ENCODE measurements at regions not wholly inside any gene's neighbourhood (a gene's known extent, or its start where the extent isn't known, plus 50 kb on each side); places are given as distances from the start of the nearest gene placed in this dataset.

- in situ Hi-C loops (cut with HindIII; ENCODE audit: low pct_ligation_motif_present, low sequenced_read_pairs) = no loop called here
- H3K27me3 ChIP-seq (replicated peaks) = no peaks in the 10 kb centered on the region
- H3K4me3 ChIP-seq (ENCODE audit: low read depth, low read length) = no peak overlapping the region
- H3K27ac ChIP-seq = no peak overlapping the region
- TF ChIP-seq, protein P1, sequence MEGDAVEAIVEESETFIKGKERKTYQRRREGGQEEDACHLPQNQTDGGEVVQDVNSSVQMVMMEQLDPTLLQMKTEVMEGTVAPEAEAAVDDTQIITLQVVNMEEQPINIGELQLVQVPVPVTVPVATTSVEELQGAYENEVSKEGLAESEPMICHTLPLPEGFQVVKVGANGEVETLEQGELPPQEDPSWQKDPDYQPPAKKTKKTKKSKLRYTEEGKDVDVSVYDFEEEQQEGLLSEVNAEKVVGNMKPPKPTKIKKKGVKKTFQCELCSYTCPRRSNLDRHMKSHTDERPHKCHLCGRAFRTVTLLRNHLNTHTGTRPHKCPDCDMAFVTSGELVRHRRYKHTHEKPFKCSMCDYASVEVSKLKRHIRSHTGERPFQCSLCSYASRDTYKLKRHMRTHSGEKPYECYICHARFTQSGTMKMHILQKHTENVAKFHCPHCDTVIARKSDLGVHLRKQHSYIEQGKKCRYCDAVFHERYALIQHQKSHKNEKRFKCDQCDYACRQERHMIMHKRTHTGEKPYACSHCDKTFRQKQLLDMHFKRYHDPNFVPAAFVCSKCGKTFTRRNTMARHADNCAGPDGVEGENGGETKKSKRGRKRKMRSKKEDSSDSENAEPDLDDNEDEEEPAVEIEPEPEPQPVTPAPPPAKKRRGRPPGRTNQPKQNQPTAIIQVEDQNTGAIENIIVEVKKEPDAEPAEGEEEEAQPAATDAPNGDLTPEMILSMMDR (IDR thresholded peaks at IDR 0.05; ENCODE audit: low read depth, low read length, missing control alignments) = no peak
- DNase-seq = no peak
- no peaks in the 10 kb centered on the region for H3K36me3 ChIP-seq (replicated peaks)
Observed at GRCh38 chr2:104788742-104789455, 65.0 kb upstream of the POU3F3 start.

- Histone ChIP-seq H3K4me3 (ENCODE audit: low read depth, low read length) (peak overlapping the region; percentile 13), H3K27ac (peak overlapping the region; percentile 48), H3K27me3 (replicated peaks) (no peaks in the 10 kb centered on the region), H3K36me3 (replicated peaks) (no peaks in the 10 kb centered on the region)
- in situ Hi-C loops (cut with HindIII; ENCODE audit: low pct_ligation_motif_present, low sequenced_read_pairs) = no loop called here
- peak; percentile 36 for DNase-seq
- TF ChIP-seq, protein P1 (IDR thresholded peaks at IDR 0.05; ENCODE audit: low read depth, low read length, missing control alignments) = no peak
Observed at GRCh38 chr2:104790100-104790811, 63.7 kb upstream of the POU3F3 start.

GRCh38 chr2:104790901-104791495 is 62.9 kb upstream of the POU3F3 start:
- TF ChIP-seq, protein P1 (IDR thresholded peaks at IDR 0.05; ENCODE audit: low read depth, low read length, missing control alignments) = no peak
- no peaks in the 10 kb centered on the region for H3K36me3 ChIP-seq (replicated peaks)
- DNase-seq = no peak
- in situ Hi-C loops (cut with HindIII; ENCODE audit: low pct_ligation_motif_present, low sequenced_read_pairs) = no loop called here
- H3K27me3 ChIP-seq (replicated peaks) = no peaks in the 10 kb centered on the region
- no peak overlapping the region for H3K27ac ChIP-seq
- H3K4me3 ChIP-seq (ENCODE audit: low read depth, low read length) = no peak overlapping the region

DNA sequence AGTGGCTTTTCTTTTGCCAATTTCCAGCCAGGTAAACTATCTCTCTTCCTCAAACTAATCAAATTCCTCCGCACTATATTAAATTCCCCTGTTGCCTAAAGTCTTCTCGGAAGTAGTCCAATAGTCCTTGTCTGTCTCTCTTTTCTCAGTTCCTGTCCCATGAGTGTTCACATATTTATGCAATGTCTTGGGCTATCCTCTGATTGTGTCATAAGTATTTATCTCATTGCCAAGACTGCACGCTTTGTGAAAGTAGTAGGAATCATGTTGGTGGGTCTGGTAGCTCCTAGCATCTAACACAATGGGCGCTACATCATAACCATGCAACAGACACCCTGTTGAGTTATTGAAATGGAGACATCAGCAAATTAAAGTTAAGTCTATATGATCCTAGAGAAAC is 59.9 kb upstream of the POU3F3 start:
- TF ChIP-seq, protein P1 (IDR thresholded peaks at IDR 0.05; ENCODE audit: low read depth, low read length, missing control alignments) = no peak
- Histone ChIP-seq H3K27me3 (replicated peaks) (no peaks in the 10 kb centered on the region), H3K27ac (peak overlapping the region; percentile 48), H3K36me3 (replicated peaks) (no peaks in the 10 kb centered on the region), H3K4me3 (ENCODE audit: low read depth, low read length) (no peak overlapping the region)
- in situ Hi-C loops (cut with HindIII; ENCODE audit: low pct_ligation_motif_present, low sequenced_read_pairs) = no loop called here
- DNase-seq = peak; percentile 61

DNA sequence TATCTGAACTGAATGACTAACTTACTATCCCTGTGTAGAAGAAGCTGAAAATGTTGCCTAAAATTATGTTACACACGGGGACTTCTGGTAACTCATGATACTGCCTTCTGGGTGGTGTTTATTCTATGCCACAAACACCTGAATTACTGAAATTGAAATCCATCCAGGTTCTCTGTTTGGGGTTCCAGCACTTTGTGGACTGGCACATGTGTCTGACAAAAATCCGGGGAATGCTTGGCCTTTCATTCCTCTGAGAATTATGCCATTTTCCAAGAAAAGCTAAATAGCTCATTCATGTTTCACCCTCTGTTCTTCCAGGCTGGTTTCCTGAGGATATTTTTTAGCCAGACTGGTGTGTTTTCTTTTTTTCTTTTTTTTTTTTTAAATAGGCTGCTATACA is 59.5 kb upstream of the POU3F3 start:
- in situ Hi-C loops (cut with HindIII; ENCODE audit: low pct_ligation_motif_present, low sequenced_read_pairs) = no loop called here
- TF ChIP-seq, protein P1 (IDR thresholded peaks at IDR 0.05; ENCODE audit: low read depth, low read length, missing control alignments) = no peak
- no peaks in the 10 kb centered on the region for H3K36me3 ChIP-seq (replicated peaks)
- DNase-seq = peak; percentile 22
- no peak overlapping the region for H3K4me3 ChIP-seq (ENCODE audit: low read depth, low read length)
- no peaks in the 10 kb centered on the region for H3K27me3 ChIP-seq (replicated peaks)
- peak overlapping the region; percentile 48 for H3K27ac ChIP-seq
